ENCODE measurements at regions not wholly inside any gene's neighbourhood (a gene's known extent, or its start where the extent isn't known, plus 50 kb on each side); places are given as distances from the start of the nearest gene placed in this dataset.
"Not testable (repeated sequence)": the region's sequence is repeated elsewhere in the genome, so short reads cannot be mapped to it uniquely, and the experiment has no call there.

- not testable (repeated sequence) for TF ChIP-seq ZNF274 (IDR thresholded peaks at IDR 0.05; ENCODE audit: borderline replicate concordance, low read depth, low read length); CTCF (IDR thresholded peaks at IDR 0.05 in 2 of 3, conservative IDR thresholded peaks at IDR 0.05 in 1 of 3; ENCODE audit: insufficient read depth in 2 of 3, low read depth in 1 of 3, low read length in 3 of 3); ZNF740 (CRISPR knock-in tag; IDR thresholded peaks at IDR 0.05); ZNF740 (tag; IDR thresholded peaks at IDR 0.05); SIN3A (IDR thresholded peaks at IDR 0.05; ENCODE audit: borderline replicate concordance in 2 of 2, control insufficient read depth in 1 of 2, low read depth in 2 of 2, low read length in 2 of 2); GATAD2A (IDR thresholded peaks at IDR 0.05); MAX (CRISPR knock-in tag; IDR thresholded peaks at IDR 0.05); ZNF57 (CRISPR knock-in tag; IDR thresholded peaks at IDR 0.05); CEBPB (tag; IDR thresholded peaks at IDR 0.05); KAT7 (CRISPR knock-in tag; IDR thresholded peaks at IDR 0.05; ENCODE audit: borderline replicate concordance); ZC3H4 (CRISPR knock-in tag; IDR thresholded peaks at IDR 0.05; ENCODE audit: borderline replicate concordance); CHD2 (IDR thresholded peaks at IDR 0.05; ENCODE audit: low read depth, low read length)
- TF ChIP-seq, protein P1, sequence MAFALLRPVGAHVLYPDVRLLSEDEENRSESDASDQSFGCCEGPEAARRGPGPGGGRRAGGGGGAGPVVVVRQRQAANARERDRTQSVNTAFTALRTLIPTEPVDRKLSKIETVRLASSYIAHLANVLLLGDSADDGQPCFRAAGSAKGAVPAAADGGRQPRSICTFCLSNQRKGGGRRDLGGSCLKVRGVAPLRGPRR (CRISPR knock-in tag; IDR thresholded peaks at IDR 0.05), result not testable (repeated sequence)
Measured at GRCh38 chr21:9043089-9043488, 1478.3 kb upstream of the TPTE start.
